ENCODE measurements at regions not wholly inside any gene's neighbourhood (a gene's known extent, or its start where the extent isn't known, plus 50 kb on each side); places are given as distances from the start of the nearest gene placed in this dataset.

- TF ChIP-seq SIN3A (IDR thresholded peaks at IDR 0.05; ENCODE audit: borderline replicate concordance, insufficient read depth, low read length) (no peak), REST (IDR thresholded peaks at IDR 0.05; ENCODE audit: insufficient read depth in 1 of 2, low read depth in 2 of 2, low read length in 2 of 2) (no peak), TAF1 (IDR thresholded peaks at IDR 0.05; ENCODE audit: borderline replicate concordance, insufficient read depth, low read length) (no peak), FOXP2 (optimal IDR thresholded peaks at IDR 0.05; ENCODE audit: borderline replicate concordance, extremely low read depth, extremely low read length, insufficient read depth) (no peak), POLR2AphosphoS5 (IDR thresholded peaks at IDR 0.05; ENCODE audit: low read depth, low read length) (no peak)
Observed at GRCh38 chr4:81746071-81746470, 274.4 kb upstream of the RASGEF1B start.

GRCh38 chr4:81745050-81745449, 273.3 kb upstream of the RASGEF1B start:
- TF ChIP-seq POLR2AphosphoS5 (IDR thresholded peaks at IDR 0.05; ENCODE audit: low read depth, low read length) (no peak), REST (IDR thresholded peaks at IDR 0.05; ENCODE audit: insufficient read depth in 1 of 2, low read depth in 2 of 2, low read length in 2 of 2) (no peak), TAF1 (IDR thresholded peaks at IDR 0.05; ENCODE audit: borderline replicate concordance, insufficient read depth, low read length) (no peak), SIN3A (IDR thresholded peaks at IDR 0.05; ENCODE audit: borderline replicate concordance, insufficient read depth, low read length) (no peak), FOXP2 (optimal IDR thresholded peaks at IDR 0.05; ENCODE audit: borderline replicate concordance, extremely low read depth, extremely low read length, insufficient read depth) (no peak)

GRCh38 chr4:81743731-81744435, 272.2 kb upstream of the RASGEF1B start:
- no peak for TF ChIP-seq POLR2AphosphoS5 (IDR thresholded peaks at IDR 0.05; ENCODE audit: low read depth, low read length)
- no peak for TF ChIP-seq TAF1 (IDR thresholded peaks at IDR 0.05; ENCODE audit: borderline replicate concordance, insufficient read depth, low read length)

- no peak for TF ChIP-seq TAF1 (IDR thresholded peaks at IDR 0.05; ENCODE audit: borderline replicate concordance, insufficient read depth, low read length)
- no peak for TF ChIP-seq POLR2AphosphoS5 (IDR thresholded peaks at IDR 0.05; ENCODE audit: low read depth, low read length)
- TF ChIP-seq SIN3A (IDR thresholded peaks at IDR 0.05; ENCODE audit: borderline replicate concordance, insufficient read depth, low read length), result no peak
- no peak for TF ChIP-seq FOXP2 (optimal IDR thresholded peaks at IDR 0.05; ENCODE audit: borderline replicate concordance, extremely low read depth, extremely low read length, insufficient read depth)
- TF ChIP-seq REST (IDR thresholded peaks at IDR 0.05; ENCODE audit: insufficient read depth in 1 of 2, low read depth in 2 of 2, low read length in 2 of 2), result no peak
Observed at GRCh38 chr4:81740487-81740886, 268.8 kb upstream of the RASGEF1B start.

- no peak for TF ChIP-seq REST (IDR thresholded peaks at IDR 0.05; ENCODE audit: insufficient read depth in 1 of 2, low read depth in 2 of 2, low read length in 2 of 2)
- TF ChIP-seq POLR2AphosphoS5 (IDR thresholded peaks at IDR 0.05; ENCODE audit: low read depth, low read length), result no peak
- TF ChIP-seq TAF1 (IDR thresholded peaks at IDR 0.05; ENCODE audit: borderline replicate concordance, insufficient read depth, low read length), result no peak
- TF ChIP-seq FOXP2 (optimal IDR thresholded peaks at IDR 0.05; ENCODE audit: borderline replicate concordance, extremely low read depth, extremely low read length, insufficient read depth), result no peak
- TF ChIP-seq SIN3A (IDR thresholded peaks at IDR 0.05; ENCODE audit: borderline replicate concordance, insufficient read depth, low read length), result no peak
Observed at GRCh38 chr4:81738891-81739290, 267.2 kb upstream of the RASGEF1B start.
